ENCODE measurements at regions not wholly inside any gene's neighbourhood (a gene's known extent, or its start where the extent isn't known, plus 50 kb on each side); places are given as distances from the start of the nearest gene placed in this dataset.

- Histone ChIP-seq H2BK5ac (ENCODE audit: insufficient read length, low read length) (no peak overlapping the region), H3K23ac (ENCODE audit: insufficient read length, low read depth, low read length) (no peak overlapping the region), H3K18ac (ENCODE audit: insufficient read length, low read depth, low read length) (no peak overlapping the region), H4K91ac (ENCODE audit: insufficient read length, low read depth, low read length) (no peak overlapping the region), H2AFZ (ENCODE audit: low read length) (no peak overlapping the region), H4K20me1 (ENCODE audit: control insufficient read depth, insufficient read depth, insufficient read length) (no peaks in the 10 kb centered on the region), H2AK5ac (ENCODE audit: insufficient read length, low read length) (no peak overlapping the region), H3K9me3 (ENCODE audit: control insufficient read depth, low read depth, low read length) (no peaks in the 10 kb centered on the region), H3K27ac (ENCODE audit: insufficient read length, low read depth, low read length) (no peak overlapping the region), H3K56ac (ENCODE audit: insufficient read length, low read depth, low read length) (no peak overlapping the region), H3T11ph (ENCODE audit: low read length) (no peak overlapping the region), H3K4ac (ENCODE audit: low read depth, low read length) (no peak overlapping the region), H3K4me2 (ENCODE audit: insufficient read depth, insufficient read length, low read length) (no peak overlapping the region), H2BK120ac (ENCODE audit: low read depth, low read length, poor library complexity, severe bottlenecking) (no peak overlapping the region), H3K4me1 (ENCODE audit: insufficient read depth, low read length) (no peaks in the 10 kb centered on the region), H3K9ac (ENCODE audit: extremely low read depth, insufficient read length, low read length) (no peak overlapping the region), H2BK20ac (ENCODE audit: low read depth, low read length, poor library complexity, severe bottlenecking) (no peak overlapping the region), H4K5ac (ENCODE audit: insufficient read length, low read depth, low read length) (no peak overlapping the region), H3K79me2 (ENCODE audit: insufficient read depth, low read length) (no peaks in the 10 kb centered on the region), H2BK15ac (ENCODE audit: low read depth, low read length) (no peak overlapping the region), H3K14ac (ENCODE audit: insufficient read depth, low read length) (no peak overlapping the region), H3K79me1 (ENCODE audit: insufficient read depth, low read depth, low read length, poor library complexity, severe bottlenecking) (no peaks in the 10 kb centered on the region), H3K27me3 (ENCODE audit: insufficient read depth, low read length) (no peaks in the 10 kb centered on the region), H3K23me2 (ENCODE audit: insufficient read length, low read depth, low read length, poor library complexity, severe bottlenecking) (no peaks in the 10 kb centered on the region), H2BK12ac (ENCODE audit: insufficient read length, low read depth, low read length) (no peak overlapping the region), H4K8ac (replicated peaks; ENCODE audit: insufficient read length, low read depth, low read length) (no peak overlapping the region)
- no peak for TF ChIP-seq CTCF (conservative IDR thresholded peaks at IDR 0.05)
- no peaks in the 10 kb centered on the region; a peak in 1 of 7 replicates for H3K36me3 Mint-ChIP-seq (ENCODE audit: insufficient read depth in 1 of 3, low read depth in 3 of 3)
- no CpG with 5 or more reads among the region's 2 CpGs for WGBS (ENCODE audit: extremely low coverage, insufficient read length, low lambda C conversion rate)
- no peak overlapping the region for H3K27ac Mint-ChIP-seq
- no peaks in the 10 kb centered on the region for H3K4me1 Mint-ChIP-seq
- no peak overlapping the region for H3K4me3 Mint-ChIP-seq
- H3K27me3 Mint-ChIP-seq (ENCODE audit: low read depth): peaks cover 2% of the 10 kb centered on the region; the same call in 1 of the 2 replicates
- H3K9me3 Mint-ChIP-seq: no peaks in the 10 kb centered on the region
- no peak for DNase-seq
Observed at GRCh38 chr21:35952651-35953340, 107.5 kb downstream of the SETD4 start.

Measured in H9 (cell line).